Peyer's patch (tissue), 4 donors: ENCODE measurements at regions not wholly inside any gene's neighbourhood (a gene's known extent, or its start where the extent isn't known, plus 50 kb on each side); places are given as distances from the start of the nearest gene placed in this dataset.

ENCODE experiments used
- CTCF ChIP-seq, 6 experiments: fragments of 450-650 bp in 4 of 6; fragments of 200-600 bp in 2 of 6; sonication (generic) in 1 of 6; IDR thresholded peaks; one replicate each; pipeline ENCODE4 v1.5.1; 2017 to 2019; ENCODE audit warnings: antibody characterized with exemption in 6 of 6, mild to moderate bottlenecking in 3 of 6, moderate library complexity in 1 of 6
- POLR2A ChIP-seq, 2 donors: fragments of 450-650 bp; IDR thresholded peaks; one replicate each; pipeline ENCODE4 v1.5.1; 2017; ENCODE audit warnings: antibody characterized with exemption in 2 of 2, mild to moderate bottlenecking in 2 of 2, moderate library complexity in 2 of 2

DNA sequence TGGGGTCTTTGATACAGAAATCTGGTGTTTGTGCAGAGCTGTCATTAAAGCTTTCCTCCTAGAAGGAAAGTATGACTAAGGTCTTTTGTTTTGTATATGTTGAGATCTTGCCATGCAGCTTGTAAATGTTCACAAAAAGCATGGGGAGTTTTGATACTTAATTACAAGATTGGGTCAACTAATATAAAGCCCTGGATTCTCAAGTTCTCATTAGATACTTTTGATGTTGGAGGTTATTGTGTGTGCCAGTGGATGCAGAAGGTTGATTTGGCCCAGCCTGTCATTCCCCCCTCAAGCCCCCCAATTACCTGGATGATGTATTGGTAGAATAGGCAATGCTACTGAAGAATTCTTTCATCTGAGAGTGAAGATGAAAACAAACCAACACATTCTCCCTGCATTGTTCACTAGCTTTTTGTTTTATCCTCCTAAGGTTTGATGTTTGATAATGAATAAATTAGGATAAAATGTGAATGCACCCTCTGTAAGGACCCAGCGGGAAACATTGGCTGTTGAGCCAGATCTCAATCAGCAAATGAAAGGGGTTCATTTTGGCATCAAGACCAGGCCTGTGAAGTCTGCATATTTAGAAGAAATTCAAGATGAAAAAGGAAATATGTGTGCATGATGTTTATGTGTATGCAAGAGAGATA lies 61.9 kb upstream of the ADAMTS19 start:
- no peak for TF ChIP-seq CTCF (IDR thresholded peaks at IDR 0.05)
- TF ChIP-seq POLR2A (IDR thresholded peaks at IDR 0.05): no peak
